HG03196 (cell line): ENCODE measurements at regions not wholly inside any gene's neighbourhood (a gene's known extent, or its start where the extent isn't known, plus 50 kb on each side); places are given as distances from the start of the nearest gene placed in this dataset.

Experiments
- ATAC-seq: cut with Tn5 transposase; IDR thresholded peaks from one replicate; pipeline ENCODE4 v1.9.1; 2021; ENCODE audit not compliant: unreplicated experiment

DNA sequence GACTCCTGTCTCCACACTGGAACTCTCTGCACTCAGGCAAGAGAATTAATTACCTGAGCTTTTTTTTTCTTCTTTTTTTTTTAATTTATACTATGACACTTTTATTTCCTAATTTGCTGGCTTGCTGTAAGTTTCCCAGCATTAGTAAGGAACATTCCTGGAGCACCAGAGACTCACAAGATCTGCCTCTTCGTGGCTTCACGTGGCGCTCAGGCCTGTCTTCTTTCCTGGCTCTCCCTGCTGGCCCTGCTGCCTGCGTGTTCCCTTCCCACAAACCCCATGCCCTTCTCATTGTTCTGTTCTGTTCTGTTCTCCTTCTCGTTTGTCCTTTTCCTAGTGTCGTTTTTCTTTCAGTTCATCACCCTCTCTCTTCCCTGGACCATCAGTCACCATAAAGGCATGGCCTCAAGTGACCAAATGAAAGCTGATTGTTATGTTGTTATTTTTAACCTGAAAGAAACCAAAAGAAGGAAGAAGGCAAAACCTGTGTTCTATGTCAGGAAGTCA is 591.6 kb upstream of the PFKP start:
- ATAC-seq, result no peak

DNA sequence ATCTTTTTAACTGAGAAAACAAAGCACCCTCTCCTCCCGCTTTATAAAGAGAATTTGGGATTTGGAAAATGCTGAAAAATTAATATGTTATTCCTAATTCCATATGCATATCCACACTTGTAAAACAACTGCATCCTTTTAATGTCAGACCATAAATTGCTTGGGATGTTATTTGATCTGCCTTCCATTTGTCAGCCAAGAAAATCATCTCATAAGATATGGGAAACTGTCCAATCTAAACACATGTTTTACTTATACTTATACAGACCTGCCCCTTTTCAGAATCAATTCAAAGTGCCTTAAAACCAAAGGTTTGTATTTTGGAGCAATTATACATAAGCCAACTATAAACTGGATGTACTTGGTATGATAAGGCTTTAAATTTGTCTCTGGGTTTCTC is 595.5 kb upstream of the PFKP start:
- no peak for ATAC-seq

DNA sequence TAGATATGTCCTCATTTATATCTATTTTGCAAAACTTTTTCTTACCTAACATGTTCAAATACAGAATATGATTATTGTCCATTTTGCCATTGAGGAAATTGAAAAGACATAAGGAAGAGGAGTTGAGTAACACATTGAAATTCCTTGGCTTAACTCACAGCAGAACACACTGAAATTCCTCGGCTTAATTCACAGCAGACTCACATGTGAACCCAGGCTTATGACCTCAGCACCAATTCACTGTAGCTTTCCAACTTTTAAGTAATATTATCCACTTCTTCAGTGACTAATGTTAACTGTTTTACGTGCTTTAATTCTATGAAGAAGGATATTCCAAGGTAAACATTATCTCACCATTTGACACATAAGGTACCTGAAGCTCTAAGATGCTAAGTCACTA is 597.5 kb upstream of the PFKP start:
- ATAC-seq, result no peak

DNA sequence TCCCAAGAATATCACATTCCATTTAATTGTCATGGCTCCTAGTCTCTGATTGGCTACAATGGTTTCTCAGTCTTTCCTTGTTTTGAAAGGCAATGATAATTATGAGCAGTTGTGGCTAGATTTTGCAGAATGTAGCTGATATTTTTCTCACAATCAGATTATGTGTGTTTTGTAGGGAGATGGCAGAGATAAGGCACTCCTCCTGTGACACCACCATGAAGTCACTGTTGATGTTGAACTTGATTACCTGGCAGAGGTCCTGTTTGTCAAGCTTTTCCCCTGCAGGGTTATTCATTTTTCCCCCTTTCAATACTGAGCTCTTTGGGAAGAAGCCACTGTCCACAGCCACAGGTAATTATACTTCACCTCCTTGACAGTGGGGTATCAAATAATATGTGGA is 602.9 kb upstream of the PFKP start:
- ATAC-seq, result no peak

DNA sequence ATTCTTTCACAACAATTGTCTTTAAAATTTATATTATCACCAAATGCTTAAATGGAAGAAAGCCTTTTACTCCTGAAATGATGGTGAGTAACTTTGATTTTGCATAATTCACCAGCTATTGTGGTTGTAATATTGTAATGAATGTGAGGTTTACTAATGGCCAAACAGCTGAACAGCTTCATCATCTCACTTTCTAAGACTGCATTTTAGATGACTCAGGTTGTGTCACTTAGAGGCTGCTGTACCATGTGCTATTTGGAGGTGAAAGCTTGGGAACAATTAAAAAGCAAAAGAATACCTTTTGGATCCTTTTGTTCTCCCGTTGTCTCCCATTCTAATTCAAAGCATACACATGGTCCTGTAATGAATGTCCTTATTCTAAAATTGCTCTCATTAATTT is 604.0 kb upstream of the PFKP start:
- ATAC-seq, result no peak

DNA sequence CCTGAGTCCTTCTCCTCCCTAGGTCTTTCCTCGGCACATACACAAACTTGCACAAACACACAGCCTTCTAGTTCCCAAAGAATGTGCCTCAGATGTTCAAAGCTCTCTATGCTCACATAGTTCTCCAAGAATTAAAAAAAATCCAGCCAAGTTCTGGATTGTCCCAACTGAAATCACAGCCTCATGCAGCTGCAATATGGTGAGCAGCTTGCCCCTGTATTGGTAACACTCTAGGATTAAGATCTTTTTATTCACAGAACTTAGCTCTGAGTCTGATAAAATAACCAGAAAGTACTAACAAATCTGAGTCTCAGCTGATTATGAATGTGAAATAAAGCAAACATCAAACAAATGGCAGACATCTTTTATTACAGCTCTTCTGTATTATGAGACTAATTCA is 604.8 kb upstream of the PFKP start:
- ATAC-seq, result no peak

DNA sequence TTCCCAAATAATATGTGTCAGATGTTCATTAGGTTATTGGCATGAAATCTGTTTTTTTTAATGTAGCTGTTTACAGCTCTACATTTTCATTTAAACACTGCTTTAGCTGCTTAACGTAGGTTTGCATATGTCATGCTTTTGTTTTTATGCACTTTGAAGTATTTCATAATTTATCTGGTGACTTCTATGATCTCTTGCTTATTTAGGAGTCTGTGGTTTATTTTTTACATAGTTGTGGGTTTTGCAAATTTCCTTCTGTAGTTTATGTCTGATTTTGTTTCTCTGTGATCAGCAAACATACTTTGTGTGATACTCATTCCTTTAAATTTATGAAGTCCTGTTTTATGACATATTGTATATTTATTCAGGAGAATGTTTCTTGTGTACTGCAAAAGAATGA is 606.5 kb upstream of the PFKP start:
- no peak for ATAC-seq

DNA sequence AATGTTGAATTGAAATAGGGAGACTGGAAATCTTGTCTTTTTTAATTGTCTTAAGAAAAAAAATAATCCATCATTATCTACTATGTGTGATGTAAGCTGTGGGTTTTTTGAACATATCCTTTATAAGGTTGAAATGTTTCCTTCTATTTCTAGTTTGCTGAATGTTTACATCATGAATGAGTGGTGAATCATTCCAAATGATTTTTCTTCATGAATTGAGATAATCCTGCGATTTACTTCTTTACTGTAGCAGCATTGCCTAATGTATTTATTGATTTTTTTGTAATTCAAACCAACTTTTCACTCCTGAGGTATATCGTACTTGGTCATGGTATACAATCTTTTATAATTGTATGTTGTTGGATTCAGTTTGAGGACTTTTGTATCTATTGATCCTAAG is 607.6 kb upstream of the PFKP start:
- ATAC-seq, result no peak

DNA sequence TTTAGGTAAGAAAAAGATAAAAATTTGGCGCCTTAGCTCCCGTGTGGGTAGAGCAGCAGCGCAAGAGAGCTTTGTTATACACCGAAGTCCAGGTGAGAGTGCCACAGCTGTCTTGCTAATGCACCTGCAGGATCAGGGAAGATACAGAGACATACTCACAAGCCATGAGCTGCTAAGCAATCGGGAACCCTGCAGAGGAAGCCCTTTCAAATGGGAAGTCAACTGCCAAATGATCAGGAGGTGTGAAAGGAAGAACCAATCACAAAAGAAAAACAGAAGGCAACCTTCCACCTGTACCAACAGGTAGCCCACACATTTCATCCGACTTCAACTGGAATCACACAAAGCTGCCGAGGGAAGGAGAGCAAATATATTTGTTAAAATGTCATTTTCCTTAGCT is 610.5 kb upstream of the PFKP start:
- ATAC-seq, result no peak

DNA sequence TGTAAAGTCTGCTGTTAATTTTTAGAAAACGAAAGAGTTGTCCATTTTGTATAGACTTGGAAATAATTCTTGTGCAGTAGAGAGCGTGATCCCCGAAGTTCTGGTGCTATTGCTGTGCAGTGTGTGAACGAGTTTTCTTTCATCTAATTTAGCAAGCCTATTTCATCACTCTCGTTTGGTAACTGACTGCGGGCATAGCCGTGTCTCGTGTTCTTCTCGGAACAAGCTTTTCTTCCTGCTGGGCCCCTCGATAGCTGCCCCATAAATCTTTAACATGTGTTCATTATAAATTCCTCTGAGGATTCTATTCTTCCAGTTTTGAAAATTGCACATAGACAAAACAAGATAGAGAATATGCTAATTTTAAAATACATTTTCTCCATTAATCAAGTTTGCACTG is 622.0 kb upstream of the PFKP start:
- no peak for ATAC-seq

DNA sequence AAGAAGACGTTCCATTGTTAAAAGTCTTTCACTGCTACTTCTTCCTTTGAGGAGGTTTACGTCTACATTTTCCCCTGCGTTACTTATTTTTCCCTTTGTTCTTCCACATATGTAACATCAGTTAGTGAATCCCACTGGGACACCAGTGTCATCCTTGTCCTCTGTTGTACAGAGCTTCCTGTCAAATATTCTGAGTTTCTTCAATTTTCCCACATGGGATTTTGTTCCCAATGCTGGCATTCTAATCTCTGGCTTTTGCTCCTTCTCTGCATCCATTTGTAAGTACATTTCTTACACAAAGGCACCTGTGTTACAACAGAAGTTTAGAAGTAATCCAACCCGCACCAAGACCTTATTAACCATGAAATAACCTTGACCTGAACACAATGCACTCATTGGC is 627.4 kb upstream of the PFKP start:
- no peak for ATAC-seq

DNA sequence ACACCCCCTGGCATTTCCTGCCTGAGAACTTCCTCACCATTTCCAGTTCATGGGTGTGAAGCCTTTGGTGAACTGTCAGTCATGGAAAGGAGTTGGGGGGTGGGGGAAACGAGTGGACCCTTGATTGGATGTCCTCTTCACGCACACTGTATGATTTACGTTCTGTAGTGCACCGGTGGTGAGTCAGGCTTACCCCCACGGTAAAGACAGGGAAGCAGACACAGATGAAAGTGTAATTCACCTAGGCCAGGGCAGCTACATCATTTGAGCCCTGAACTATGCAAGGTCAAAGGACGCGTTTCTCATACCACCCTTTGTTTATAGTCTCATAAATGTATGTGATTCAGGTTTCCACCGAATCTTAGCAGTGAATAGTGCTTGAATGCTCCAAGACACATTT is 628.3 kb upstream of the PFKP start:
- no peak for ATAC-seq

DNA sequence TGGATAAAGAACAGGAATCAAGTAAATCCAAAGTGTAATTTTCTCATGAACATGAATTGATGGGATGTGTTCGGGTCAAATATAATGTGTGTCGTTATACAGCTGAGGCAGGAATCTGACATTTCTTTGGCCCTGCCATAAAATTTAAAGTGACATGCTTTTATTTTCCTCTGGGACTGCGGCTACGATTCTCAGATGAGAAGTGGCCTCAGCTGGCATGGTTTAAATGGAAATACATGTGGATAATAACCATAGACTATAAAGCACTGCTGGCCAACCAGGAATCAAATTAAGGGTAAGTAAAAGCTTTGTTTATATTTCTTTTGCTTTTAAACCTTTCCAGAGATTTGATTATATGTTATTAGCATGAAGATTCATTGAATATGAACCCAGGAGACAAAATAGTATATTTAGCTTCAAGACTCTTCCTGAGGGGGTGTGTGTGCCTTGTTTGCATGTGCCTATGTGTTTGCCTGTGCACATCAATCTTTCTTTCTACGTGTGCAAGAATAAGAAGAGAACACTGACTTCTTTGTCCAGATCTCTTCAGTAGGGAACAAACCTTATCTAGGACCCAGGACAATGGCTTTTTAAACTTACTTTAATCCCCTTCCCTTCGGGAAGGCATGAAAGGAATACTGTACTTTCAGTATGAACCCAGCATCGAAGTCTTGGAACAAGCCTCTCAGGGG is 629.0 kb upstream of the PFKP start:
- ATAC-seq, result no peak

DNA sequence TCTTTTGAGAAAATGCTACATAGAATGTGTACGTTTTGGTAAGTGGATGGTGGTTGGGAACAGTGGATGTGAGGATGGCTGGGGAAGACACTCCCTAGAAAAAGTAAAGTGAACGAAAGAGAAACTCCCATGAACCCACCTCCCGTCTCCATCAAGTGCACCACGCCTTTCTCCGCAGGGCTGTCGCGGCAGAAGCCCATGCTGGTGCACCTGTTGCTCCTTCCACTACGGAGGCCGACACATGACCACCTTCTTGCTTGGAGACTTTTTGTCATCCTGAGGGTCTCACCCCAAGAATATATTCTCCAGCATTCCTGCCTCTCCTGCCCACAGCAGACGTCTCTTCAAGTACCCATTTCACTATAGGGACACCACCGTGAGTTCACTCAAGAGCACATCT is 630.4 kb upstream of the PFKP start:
- no peak for ATAC-seq

DNA sequence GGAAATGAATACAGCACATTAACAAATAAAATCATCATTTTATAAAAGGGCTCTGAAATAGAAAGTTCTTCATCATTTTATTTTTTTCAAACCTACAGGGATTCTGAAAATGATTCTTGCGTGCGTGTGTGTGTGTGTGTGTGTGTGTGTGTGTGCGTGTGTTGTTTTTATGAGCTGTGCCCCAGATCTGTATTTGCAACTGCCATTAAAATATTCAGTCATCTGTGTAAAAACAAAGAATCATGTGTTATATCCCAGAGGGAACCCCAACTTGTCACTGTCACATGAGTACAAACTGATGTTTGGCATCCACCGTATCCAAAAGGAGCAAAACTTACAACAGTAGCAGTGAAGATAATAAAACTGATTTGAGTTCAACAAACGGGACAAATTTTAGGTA is 635.4 kb upstream of the PFKP start:
- no peak for ATAC-seq

DNA sequence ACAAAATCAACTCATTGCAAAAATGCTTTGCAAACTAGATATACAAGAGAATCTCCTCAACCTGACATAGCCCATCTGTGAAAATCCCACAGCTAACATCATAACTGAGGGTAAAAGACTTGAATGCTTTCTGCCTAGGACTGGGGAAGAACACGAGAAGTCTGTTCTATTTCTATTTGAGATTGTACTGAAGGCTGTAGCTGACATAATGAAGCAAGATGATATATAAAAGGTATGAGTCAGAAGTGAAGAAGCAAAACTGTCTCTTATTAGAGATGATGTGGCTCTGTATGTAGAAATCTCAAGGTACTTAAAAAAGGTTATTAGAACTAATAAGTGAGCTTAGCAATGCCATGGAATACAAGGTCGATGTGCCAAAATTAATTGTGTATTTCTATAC is 639.9 kb upstream of the PFKP start:
- no peak for ATAC-seq

DNA sequence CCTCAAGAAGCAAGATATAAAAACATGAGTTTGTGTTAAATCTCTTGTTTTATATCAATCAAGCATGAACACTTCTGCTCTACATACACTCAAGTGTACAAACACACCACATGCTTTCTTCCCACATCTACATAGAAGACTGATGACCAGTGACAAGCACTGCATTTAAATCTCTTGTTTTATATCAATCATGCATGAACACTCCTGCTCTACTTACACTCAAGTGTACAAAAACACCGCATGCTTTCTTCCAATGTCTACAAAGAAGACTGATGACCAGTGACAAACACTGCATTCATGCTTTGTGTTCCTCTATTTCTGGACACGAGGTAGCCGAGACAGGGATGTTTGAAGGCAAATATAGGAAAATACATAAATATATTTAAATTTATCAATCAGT is 642.0 kb upstream of the PFKP start:
- ATAC-seq, result no peak

DNA sequence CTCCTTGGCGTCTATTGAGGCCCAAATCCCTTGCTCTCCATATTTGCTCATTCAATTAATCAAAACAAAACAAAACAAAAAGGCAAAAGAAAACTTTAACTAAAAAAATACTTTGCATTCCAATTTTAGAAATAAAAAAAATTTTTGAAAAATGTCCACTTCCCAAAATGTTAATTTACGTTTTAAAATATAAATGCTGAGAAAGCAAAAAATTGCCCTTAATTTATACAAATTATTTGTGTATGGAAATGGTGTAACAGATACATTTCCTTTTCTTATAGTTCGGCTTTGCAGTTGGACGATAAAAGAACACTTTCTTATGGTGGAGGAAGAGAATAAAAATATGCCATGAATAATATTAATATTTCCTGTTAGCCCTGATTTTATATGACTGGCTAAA is 652.8 kb upstream of the PFKP start:
- no peak for ATAC-seq

DNA sequence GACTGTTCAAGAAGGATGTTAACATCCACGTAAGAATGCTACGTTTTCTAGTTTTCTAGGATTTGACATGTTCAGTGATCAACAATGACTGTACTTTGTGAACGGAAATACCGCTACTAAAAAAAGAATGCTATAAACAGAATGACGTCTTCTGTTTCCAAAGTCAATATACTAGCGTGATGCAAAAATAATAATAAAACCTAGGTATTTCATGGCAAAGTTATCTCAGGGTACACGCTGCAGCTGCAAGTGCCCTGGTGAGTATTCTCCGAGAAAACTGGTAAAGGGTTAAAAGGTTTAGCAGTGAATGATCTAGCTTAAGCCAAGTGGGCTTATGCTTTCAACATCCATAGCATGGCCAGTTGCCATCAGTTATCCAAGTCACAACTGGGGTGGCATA is 653.3 kb upstream of the PFKP start:
- no peak for ATAC-seq

DNA sequence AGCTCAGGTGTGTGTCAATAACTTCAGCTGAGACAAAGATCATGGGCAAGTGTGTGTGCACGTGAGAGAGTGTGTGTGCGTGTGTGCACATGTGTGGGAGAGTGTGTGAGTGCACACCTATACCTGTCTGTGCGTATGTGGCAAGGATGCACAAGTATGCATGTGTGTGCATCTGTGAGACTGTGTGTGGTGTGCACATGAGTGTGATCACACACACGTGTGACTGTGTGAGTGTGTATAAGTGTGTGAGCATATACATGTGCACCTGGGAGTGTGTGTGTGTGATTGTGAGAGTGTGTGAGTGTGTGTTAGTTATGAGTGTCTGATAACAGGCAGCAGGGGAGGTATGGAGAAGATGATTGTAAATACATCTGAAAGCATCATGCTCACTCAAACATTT is 657.3 kb upstream of the PFKP start:
- no peak for ATAC-seq

DNA sequence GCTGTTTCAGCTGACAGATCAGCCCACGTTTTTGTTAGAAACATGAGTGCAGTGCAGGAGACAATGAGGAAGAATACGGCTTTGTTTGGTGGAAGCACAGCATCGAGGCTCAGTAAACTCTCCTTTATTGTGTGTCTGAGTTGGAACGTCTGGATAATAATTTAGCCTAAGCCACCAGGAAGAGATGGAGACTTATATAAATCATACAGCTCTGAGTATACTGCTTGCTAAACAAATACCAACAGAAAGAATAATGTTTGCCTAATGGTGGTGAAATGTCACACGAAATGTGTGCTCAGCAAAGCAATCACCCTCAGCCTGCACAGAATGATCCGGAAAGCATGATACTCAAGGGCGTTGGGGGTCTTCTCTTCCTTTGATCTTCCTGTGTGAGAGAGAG is 664.1 kb upstream of the ADARB2 start:
- no peak for ATAC-seq

DNA sequence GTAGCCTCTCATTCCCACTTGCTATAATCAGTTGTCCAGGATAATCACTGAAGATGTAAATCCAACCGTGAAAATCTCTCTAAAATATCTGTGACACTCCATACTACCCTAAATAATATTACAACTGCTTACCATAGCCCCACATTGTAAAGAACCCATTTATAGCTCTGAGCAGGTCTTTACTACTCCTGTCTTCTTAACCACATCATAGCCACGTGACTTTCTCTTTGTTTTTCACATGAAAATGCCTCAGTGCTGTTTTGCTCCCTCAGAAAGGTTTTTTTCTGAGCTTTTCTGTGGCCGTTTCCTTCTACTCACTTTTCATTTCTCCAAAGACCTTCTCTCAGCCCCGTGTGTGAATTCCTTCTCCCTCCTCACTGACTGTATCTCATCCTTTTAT is 662.2 kb upstream of the ADARB2 start:
- ATAC-seq, result no peak

DNA sequence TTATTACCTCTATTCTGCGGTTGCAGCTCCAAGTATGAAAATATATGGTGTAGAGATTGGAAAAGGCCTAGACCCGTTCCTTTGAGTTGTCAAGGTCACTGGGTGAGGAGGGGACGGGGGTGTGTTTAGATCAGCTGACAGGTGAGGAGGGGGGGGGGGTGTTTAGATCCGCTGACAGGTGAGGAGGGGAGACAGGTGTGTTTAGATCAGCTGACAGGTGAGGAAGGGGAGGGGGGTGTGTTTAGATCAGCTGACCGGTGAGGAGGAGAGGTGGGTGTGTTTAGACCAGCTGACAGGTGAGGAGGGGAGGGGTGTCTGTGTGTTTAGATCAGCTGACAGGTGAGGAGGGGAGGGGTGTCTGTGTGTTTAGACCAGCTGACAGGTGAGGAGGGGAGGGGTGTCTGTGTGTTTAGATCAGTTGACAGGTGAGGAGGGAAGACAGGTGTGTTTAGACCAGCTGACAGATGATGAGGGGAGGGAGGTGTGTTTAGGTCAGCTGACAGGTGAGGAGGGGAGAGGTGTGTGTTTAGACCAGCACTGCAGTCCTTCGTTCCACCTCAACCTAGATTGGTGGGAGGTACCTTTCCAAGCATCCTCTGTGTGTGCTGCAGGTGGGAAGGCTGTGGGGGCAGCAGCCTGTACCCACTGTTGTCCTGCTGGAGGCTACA is 655.0 kb upstream of the ADARB2 start:
- no peak for ATAC-seq
